Stimulated activated naive CD4-positive, alpha-beta T cell treated with Interleukin-2 at 50 U/mL for 16 hours (primary cell): ENCODE measurements at regions not wholly inside any gene's neighbourhood (a gene's known extent, or its start where the extent isn't known, plus 50 kb on each side); places are given as distances from the start of the nearest gene placed in this dataset.

Experiments
- DNase-seq: peaks from one replicate; lab custom pipeline; 2025; lab: John Stamatoyannopoulos, UW

GRCh38 chr2:71891719-71892422, 255.8 kb downstream of the CYP26B1 start:
- no peak for DNase-seq

- DNase-seq = no peak
These were observed 256.5 kb downstream of the CYP26B1 start for GRCh38 chr2:71891155-71891554.

- no peak for DNase-seq
These were observed 257.6 kb downstream of the CYP26B1 start for GRCh38 chr2:71889759-71890684.

- no peak for DNase-seq
These were observed 258.8 kb downstream of the CYP26B1 start for GRCh38 chr2:71888751-71889445.

GRCh38 chr2:71887196-71887595, 260.5 kb downstream of the CYP26B1 start:
- DNase-seq = no peak

GRCh38 chr2:71886241-71886640, 261.4 kb downstream of the CYP26B1 start:
- DNase-seq = no peak

GRCh38 chr2:71884303-71885042, 263.2 kb downstream of the CYP26B1 start:
- DNase-seq = no peak

GRCh38 chr2:71882949-71883472, 264.7 kb downstream of the CYP26B1 start:
- DNase-seq = no peak

- DNase-seq = no peak
These were observed 265.3 kb downstream of the CYP26B1 start for GRCh38 chr2:71882236-71882946.

GRCh38 chr2:71880846-71881610, 266.6 kb downstream of the CYP26B1 start:
- DNase-seq = no peak

GRCh38 chr2:71880287-71880686, 267.4 kb downstream of the CYP26B1 start:
- no peak for DNase-seq

GRCh38 chr2:71879509-71880184, 268.0 kb downstream of the CYP26B1 start:
- no peak for DNase-seq

- DNase-seq = no peak
These were observed 268.8 kb downstream of the CYP26B1 start for GRCh38 chr2:71878626-71879508.

GRCh38 chr2:71877636-71878035, 270.0 kb downstream of the CYP26B1 start:
- no peak for DNase-seq

- no peak for DNase-seq
These were observed 270.9 kb downstream of the CYP26B1 start for GRCh38 chr2:71876542-71877451.

- no peak for DNase-seq
These were observed 275.1 kb downstream of the CYP26B1 start for GRCh38 chr2:71872466-71873051.

GRCh38 chr2:71865391-71865965, 282.2 kb downstream of the CYP26B1 start:
- no peak for DNase-seq
